ENCODE measurements at regions not wholly inside any gene's neighbourhood (a gene's known extent, or its start where the extent isn't known, plus 50 kb on each side); places are given as distances from the start of the nearest gene placed in this dataset.
"Not testable (repeated sequence)": the region's sequence is repeated elsewhere in the genome, so short reads cannot be mapped to it uniquely, and the experiment has no call there.

- DNase-seq, result no peak
Observed at GRCh38 chr21:38114717-38115333, 142.0 kb upstream of the KCNJ15 start.

- DNase-seq, result no peak
Observed at GRCh38 chr21:38115870-38116269, 140.9 kb upstream of the KCNJ15 start.

- DNase-seq, result no peak
Observed at GRCh38 chr21:38119793-38120192, 137.0 kb upstream of the KCNJ15 start.

- not testable (repeated sequence) for DNase-seq
Observed at GRCh38 chr21:38120679-38120983, 136.2 kb upstream of the KCNJ15 start.

- no peak for DNase-seq
Observed at GRCh38 chr21:38120984-38121855, 135.6 kb upstream of the KCNJ15 start.

GRCh38 chr21:38121888-38122720 is 134.7 kb upstream of the KCNJ15 start:
- DNase-seq, result no peak

- no peak for DNase-seq
Observed at GRCh38 chr21:38123626-38124025, 133.2 kb upstream of the KCNJ15 start.

GRCh38 chr21:38126666-38127303 is 130.0 kb upstream of the KCNJ15 start:
- DNase-seq, result peak; percentile 26 to 29

- DNase-seq, result no peak
Observed at GRCh38 chr21:38129711-38130110, 127.1 kb upstream of the KCNJ15 start.

GRCh38 chr21:38133240-38133639 is 123.6 kb upstream of the KCNJ15 start:
- no peak for DNase-seq

- no peak for DNase-seq
Observed at GRCh38 chr21:38134084-38134873, 122.5 kb upstream of the KCNJ15 start.

- DNase-seq, result no peak
Observed at GRCh38 chr21:38136201-38136600, 120.6 kb upstream of the KCNJ15 start.

- no peak for DNase-seq
Observed at GRCh38 chr21:38139380-38140168, 117.2 kb upstream of the KCNJ15 start.

GRCh38 chr21:38140207-38140903 is 116.4 kb upstream of the KCNJ15 start:
- DNase-seq, result no peak

GRCh38 chr21:38142224-38142623 is 114.6 kb upstream of the KCNJ15 start:
- no peak for DNase-seq

GRCh38 chr21:38144193-38144592 is 112.6 kb upstream of the KCNJ15 start:
- DNase-seq, result no peak

- DNase-seq, result no peak
Observed at GRCh38 chr21:38145104-38145503, 111.7 kb upstream of the KCNJ15 start.

- DNase-seq, result no peak
Observed at GRCh38 chr21:38147391-38147790, 109.4 kb upstream of the KCNJ15 start.

GRCh38 chr21:38148046-38148445 is 108.7 kb upstream of the KCNJ15 start:
- no peak for DNase-seq

- DNase-seq, result no peak
Observed at GRCh38 chr21:38151021-38151645, 105.7 kb upstream of the KCNJ15 start.

Data from activated CD4-positive, alpha-beta T cell treated with anti-CD3 and anti-CD28 coated beads, Interleukin-2, amount 50 U/mL, for 4 hours (primary cell).